Left ventricle myocardium inferior (tissue), 1 donor: ENCODE measurements at regions not wholly inside any gene's neighbourhood (a gene's known extent, or its start where the extent isn't known, plus 50 kb on each side); places are given as distances from the start of the nearest gene placed in this dataset.

ENCODE experiments used
- DNase-seq: peaks from one replicate; pipeline ENCODE4 v3.0.0-alpha.2; 2020
- H3K27ac ChIP-seq: fragments of 200-600 bp; replicated peaks from 2 replicates; pipeline ENCODE4 v1.8.0; 2021
- H3K27me3 ChIP-seq: fragments of 200-600 bp; 2 replicates; pipeline ENCODE4 v1.8.0; 2021; ENCODE audit warnings: low read depth
- H3K36me3 ChIP-seq: fragments of 200-600 bp; 2 replicates; pipeline ENCODE4 v1.8.0; 2021
- H3K4me1 ChIP-seq: fragments of 200-600 bp; 2 replicates; pipeline ENCODE4 v1.8.0; 2021
- H3K4me3 ChIP-seq: fragments of 200-600 bp; 2 replicates; pipeline ENCODE4 v1.8.0; 2021; ENCODE audit warnings: mild to moderate bottlenecking, moderate library complexity
- H3K9me3 ChIP-seq: fragments of 200-600 bp; replicated peaks from 2 replicates; pipeline ENCODE4 v1.8.0; 2021
- CTCF ChIP-seq: fragments of 200-600 bp; IDR thresholded peaks from 2 replicates; pipeline ENCODE4 v1.8.0; 2021; ENCODE audit warnings: antibody characterized with exemption, mild to moderate bottlenecking, borderline replicate concordance
- intact Hi-C: fragments of 100-400 bp; cut with micrococcal nuclease; formaldehyde crosslinking; loops from one replicate; pipeline ENCODE4 v1.11.0; 2022
- donor health status: DM: no; HTN: yes; CAD: no; lungs with severe emphysema.

- TF ChIP-seq CTCF, result no peak
- intact Hi-C loops, result no loop called here
- Histone ChIP-seq H3K9me3 (no peaks in the 10 kb centered on the region), H3K27ac (no peak overlapping the region), H3K4me3 (no peak overlapping the region), H3K36me3 (no peaks in the 10 kb centered on the region), H3K4me1 (no peaks in the 10 kb centered on the region), H3K27me3 (peaks cover 4% of the 10 kb centered on the region)
- no peak for DNase-seq
These were observed 351.9 kb downstream of the C16orf95 start for GRCh38 chr16:86965331-86965730.

GRCh38 chr16:86965840-86966550 lies 351.2 kb downstream of the C16orf95 start:
- no peak for DNase-seq
- intact Hi-C loops, result no loop called here
- no peaks in the 10 kb centered on the region for H3K27me3 ChIP-seq

GRCh38 chr16:86966777-86967176 lies 350.4 kb downstream of the C16orf95 start:
- intact Hi-C loops, result no loop called here
- no peak for DNase-seq
- no peak overlapping the region for H3K27ac ChIP-seq
- TF ChIP-seq CTCF, result no peak
- peaks cover 3% of the 10 kb centered on the region for H3K4me1 ChIP-seq
- no peaks in the 10 kb centered on the region for H3K36me3 ChIP-seq
- no peaks in the 10 kb centered on the region for H3K27me3 ChIP-seq
- no peak overlapping the region for H3K4me3 ChIP-seq
- H3K9me3 ChIP-seq, result no peaks in the 10 kb centered on the region

More at GRCh38 chr16:86965840-86966550, 351.2 kb downstream of the C16orf95 start:
- no peaks in the 10 kb centered on the region for H3K9me3 ChIP-seq
- no peak for TF ChIP-seq CTCF
- no peak overlapping the region for H3K27ac ChIP-seq
- no peaks in the 10 kb centered on the region for H3K36me3 ChIP-seq
- no peaks in the 10 kb centered on the region for H3K4me1 ChIP-seq
- no peak overlapping the region for H3K4me3 ChIP-seq

- TF ChIP-seq CTCF, result no peak
- DNase-seq, result no peak
- H3K36me3 ChIP-seq, result no peaks in the 10 kb centered on the region
- intact Hi-C loops, result no loop called here
- peaks cover 2% of the 10 kb centered on the region for H3K9me3 ChIP-seq
- no peak overlapping the region for H3K4me3 ChIP-seq
- peaks cover 3% of the 10 kb centered on the region for H3K4me1 ChIP-seq
- H3K27me3 ChIP-seq, result no peaks in the 10 kb centered on the region
- H3K27ac ChIP-seq, result no peak overlapping the region
These were observed 348.3 kb downstream of the C16orf95 start for GRCh38 chr16:86968866-86969265.

GRCh38 chr16:86969716-86970115 lies 347.5 kb downstream of the C16orf95 start:
- TF ChIP-seq CTCF, result no peak
- Histone ChIP-seq H3K4me1 (peaks cover 3% of the 10 kb centered on the region), H3K9me3 (peaks cover 8% of the 10 kb centered on the region), H3K27ac (no peak overlapping the region), H3K27me3 (no peaks in the 10 kb centered on the region), H3K36me3 (no peaks in the 10 kb centered on the region), H3K4me3 (no peak overlapping the region)
- intact Hi-C loops, result no loop called here
- DNase-seq, result no peak
